Retinal pigment epithelial cell (primary cell): ENCODE measurements at regions not wholly inside any gene's neighbourhood (a gene's known extent, or its start where the extent isn't known, plus 50 kb on each side); places are given as distances from the start of the nearest gene placed in this dataset.

Experiments used
- DNase-seq: peaks from one replicate; pipeline ENCODE4 v3.0.0-alpha.2; 2010; ENCODE audit warnings: low read depth
- H3K4me3 ChIP-seq: 2 replicates; pipeline ENCODE4 v1.5.1; 2011; ENCODE audit warnings: mild to moderate bottlenecking, low read length, control low read depth, moderate library complexity
- CTCF ChIP-seq: conservative IDR thresholded peaks from 2 replicates; pipeline ENCODE4 v1.5.1; 2011; ENCODE audit warnings: low read depth, low read length, control low read depth, inconsistent platforms

- DNase-seq = no peak
Measured at GRCh38 chr1:208848854-208849253, 604.7 kb upstream of the PLXNA2 start.

DNA sequence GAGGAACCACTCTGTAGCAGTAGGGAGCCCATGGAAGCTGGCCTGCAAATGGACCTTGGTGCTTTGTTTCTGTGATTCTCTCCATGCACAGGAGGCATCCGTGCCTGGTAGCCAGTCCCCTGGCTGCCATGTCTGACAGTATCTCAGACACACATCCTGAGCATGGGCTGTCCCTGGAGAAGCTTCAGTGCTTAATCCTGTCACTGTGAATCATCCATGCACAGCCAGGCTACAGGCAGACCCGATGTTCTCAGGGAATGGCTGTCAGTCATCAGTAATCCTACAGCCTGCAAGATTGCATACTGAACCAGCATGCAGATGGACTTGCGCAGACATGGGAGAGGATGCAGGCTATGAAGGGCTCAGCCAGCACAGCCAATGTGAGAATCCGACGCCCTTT, 606.3 kb upstream of the PLXNA2 start:
- DNase-seq = no peak
- TF ChIP-seq CTCF = no peak
- no peak overlapping the region for H3K4me3 ChIP-seq

More at GRCh38 chr1:208848854-208849253, 604.7 kb upstream of the PLXNA2 start:
- no peak for TF ChIP-seq CTCF
- H3K4me3 ChIP-seq = no peak overlapping the region

DNA sequence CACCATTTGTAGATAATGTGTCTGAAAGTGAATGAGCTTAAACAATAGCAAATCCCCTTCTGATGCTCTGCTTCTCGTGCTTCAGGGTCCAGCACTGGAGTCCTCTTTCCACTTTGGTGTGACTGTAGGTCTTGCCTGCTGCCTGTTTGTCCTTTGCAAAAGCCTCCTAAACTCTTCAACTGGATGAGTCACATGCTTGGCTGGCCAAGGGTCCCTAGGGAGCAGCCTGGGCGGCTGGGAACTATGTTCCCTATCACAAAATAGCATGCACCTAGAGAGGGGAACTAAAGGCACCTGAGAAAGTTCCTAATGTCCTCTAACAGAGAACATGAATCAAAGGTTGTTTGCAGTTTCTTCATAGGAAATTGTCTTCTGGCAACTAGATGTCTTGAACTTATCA, 607.2 kb upstream of the PLXNA2 start:
- no peak for TF ChIP-seq CTCF
- no peak for DNase-seq
- no peak overlapping the region for H3K4me3 ChIP-seq

GRCh38 chr1:208852911-208853310, 608.7 kb upstream of the PLXNA2 start:
- no peak for DNase-seq
- no peak overlapping the region for H3K4me3 ChIP-seq
- TF ChIP-seq CTCF = no peak

GRCh38 chr1:208855403-208855802, 611.2 kb upstream of the PLXNA2 start:
- no peak overlapping the region for H3K4me3 ChIP-seq
- no peak for TF ChIP-seq CTCF

DNA sequence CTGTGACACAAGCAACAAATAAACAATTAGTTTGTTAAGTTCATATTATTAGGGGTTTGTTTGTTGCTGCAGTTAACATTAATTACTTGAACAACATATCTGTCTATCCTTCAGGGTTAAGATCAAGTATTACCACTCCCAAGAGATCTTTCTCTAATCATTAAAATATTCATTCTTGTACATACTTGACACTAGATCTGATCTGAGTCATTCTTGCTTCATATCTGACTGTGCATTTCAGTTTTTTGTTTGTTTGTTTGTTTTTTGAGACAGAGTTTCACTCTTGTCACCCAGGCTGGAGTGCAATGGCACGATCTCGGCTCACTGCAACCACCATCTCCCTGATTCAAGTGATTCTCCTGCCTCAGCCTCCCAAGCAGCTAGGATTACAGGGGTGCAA, 613.3 kb upstream of the PLXNA2 start:
- TF ChIP-seq CTCF = no peak
- no peak for DNase-seq
- no peak overlapping the region for H3K4me3 ChIP-seq

More at GRCh38 chr1:208855403-208855802, 611.2 kb upstream of the PLXNA2 start:
- DNase-seq = no peak

GRCh38 chr1:208858738-208859137, 614.6 kb upstream of the PLXNA2 start:
- H3K4me3 ChIP-seq = no peak overlapping the region
- DNase-seq = no peak
- TF ChIP-seq CTCF = no peak
